Psoas muscle (tissue), 7 donors: ENCODE measurements at regions not wholly inside any gene's neighbourhood (a gene's known extent, or its start where the extent isn't known, plus 50 kb on each side); places are given as distances from the start of the nearest gene placed in this dataset.

ENCODE experiments used
- ATAC-seq, 4 donors: fragments of 200-7000 bp; cut with Tn5 transposase; one replicate each; pipeline ENCODE4 v1.9.1; 2020; ENCODE audit warnings: moderate library complexity in 3 of 4, mild to moderate bottlenecking in 2 of 4
- DNase-seq, 2 donors: peaks; one replicate each; pipeline ENCODE4 v3.0.0-alpha.2; 2020
- H3K27ac ChIP-seq: fragments of 200-600 bp; one replicate; pipeline ENCODE4 v1.8.0; 2022
- H3K27me3 ChIP-seq, 3 donors: fragments of 200-600 bp in 1 of 3; one replicate each; pipeline versions ENCODE4 v1.6.1 to v1.8.0; 2013 to 2022; ENCODE audit warnings: low read length in 2 of 3, mild to moderate bottlenecking in 2 of 3, moderate library complexity in 1 of 3; ENCODE audit not compliant: insufficient read depth in 3 of 3
- H3K36me3 ChIP-seq, 2 donors: fragments of 200-600 bp in 1 of 2; one replicate each; pipeline versions ENCODE4 v1.6.1 to v1.8.0; 2013 to 2022; ENCODE audit warnings: low read depth in 1 of 2, mild to moderate bottlenecking in 1 of 2, moderate library complexity in 1 of 2; ENCODE audit not compliant: insufficient read depth in 1 of 2
- H3K4me1 ChIP-seq: fragments of 200-600 bp; one replicate; pipeline ENCODE4 v1.8.0; 2022
- H3K4me3 ChIP-seq: fragments of 200-600 bp; one replicate; pipeline ENCODE4 v1.8.0; 2022; ENCODE audit warnings: mild to moderate bottlenecking
- H3K9me3 ChIP-seq: fragments of 200-600 bp; one replicate; pipeline ENCODE4 v1.8.0; 2022
- CTCF ChIP-seq: fragments of 200-600 bp; IDR thresholded peaks from one replicate; pipeline ENCODE4 v1.8.0; 2022; ENCODE audit warnings: antibody characterized with exemption
- WGBS, 3 donors: extraction: QIAGEN DNeasy Blood & Tissue Kit; methylation state at CpG; one replicate each; pipeline versions ENCODE4 v1.1.6 to v1.1.7; 2013; 5-methylcytosine and 5-hydroxymethylcytosine counted together
- intact Hi-C, 2 donors: fragments of 100-400 bp; cut with DNase I; formaldehyde crosslinking; loops; one replicate each; pipeline versions ENCODE4 v1.11.0 to v1.14.2; 2022
- donor health status: healthy with polysubstance abuse.
- donor health status: DM: no; HTN: no; CAD: no; lungs with moderate emphysema.
- donor health status: Bipolar disorder and iron deficiency.
- donor health status: healthy.
- donor health status: DM: yes; HTN: yes; CAD: no.
- donor health status: DM: no; HTN: no; CAD: no.
- donor health status: DM: yes; HTN: yes; CAD: no.

DNA sequence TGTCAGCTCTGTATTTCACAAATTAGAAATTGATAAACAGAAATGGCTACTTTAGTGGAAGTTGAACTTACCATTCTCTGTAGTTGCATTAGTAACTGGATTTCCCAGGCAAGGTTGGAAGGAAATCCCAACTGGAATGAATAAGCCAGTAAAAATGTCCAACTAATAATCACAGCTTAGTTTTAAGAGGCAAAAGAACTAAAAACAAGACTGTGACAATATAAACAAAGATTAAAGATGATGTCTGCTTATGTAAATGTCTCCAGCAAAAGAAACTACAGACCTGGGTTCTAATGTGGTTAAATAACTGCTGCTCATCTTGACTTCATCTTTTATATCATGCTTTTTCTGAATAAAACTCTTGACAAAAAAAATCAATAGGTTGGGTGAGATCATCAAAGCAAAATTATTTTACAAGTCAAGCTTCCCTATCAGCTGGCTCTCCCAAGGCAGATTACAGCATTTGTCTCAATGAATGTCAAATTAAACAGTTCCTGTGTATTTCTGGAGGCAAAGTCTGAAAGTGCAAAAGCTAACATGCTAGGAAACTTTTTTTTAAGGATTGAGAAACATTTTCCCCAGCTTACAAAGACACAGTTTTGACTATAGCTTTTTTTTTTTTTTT is 62.3 kb upstream of the HMHB1 start:
- intact Hi-C loops = no loop called here
- no peak for ATAC-seq

GRCh38 chr5:143748516-143748915 is 63.4 kb upstream of the HMHB1 start:
- H3K27me3 ChIP-seq = no peaks in the 10 kb centered on the region
- no peaks in the 10 kb centered on the region for H3K36me3 ChIP-seq
- TF ChIP-seq CTCF = no peak
- intact Hi-C loops = no loop called here
- WGBS, 3 donors = 50 to 64% (median 59%) methylated on average over 1 of the region's 1 CpG
- no peak overlapping the region for H3K4me3 ChIP-seq
- no peaks in the 10 kb centered on the region for H3K9me3 ChIP-seq
- H3K27ac ChIP-seq = no peak overlapping the region
- no peaks in the 10 kb centered on the region for H3K4me1 ChIP-seq
- DNase-seq (no peak), ATAC-seq (no peak)

More for the DNA sequence above, 62.3 kb upstream of the HMHB1 start:
- no peak for TF ChIP-seq CTCF
- Histone ChIP-seq H3K27me3 (no peaks in the 10 kb centered on the region), H3K36me3 (no peaks in the 10 kb centered on the region), H3K4me3 (no peak overlapping the region), H3K9me3 (no peaks in the 10 kb centered on the region), H3K27ac (no peak overlapping the region), H3K4me1 (no peaks in the 10 kb centered on the region)
- no peak for DNase-seq

DNA sequence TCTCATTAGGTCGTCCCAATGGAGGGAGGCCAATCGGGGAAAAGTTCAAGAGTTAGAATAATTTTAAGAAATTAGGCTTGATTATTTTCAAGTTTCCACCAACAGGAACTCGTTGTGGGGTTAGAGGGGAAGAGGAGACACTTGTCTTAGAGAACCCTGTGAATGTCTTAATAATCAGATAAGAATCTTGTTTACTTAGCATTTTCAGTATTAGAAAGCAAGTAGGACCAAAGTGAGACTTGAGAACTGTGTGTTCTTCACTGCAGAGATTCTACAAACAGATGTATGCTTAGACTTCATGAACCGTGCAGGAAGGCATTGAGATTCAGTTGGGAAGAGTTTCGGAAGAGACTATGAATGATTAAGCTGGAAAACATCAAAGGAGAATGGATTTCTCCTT is 69.0 kb upstream of the HMHB1 start:
- Histone ChIP-seq H3K4me3 (no peak overlapping the region), H3K27me3 (no peaks in the 10 kb centered on the region), H3K36me3 (no peaks in the 10 kb centered on the region), H3K4me1 (no peaks in the 10 kb centered on the region), H3K27ac (no peak overlapping the region), H3K9me3 (no peaks in the 10 kb centered on the region)
- ATAC-seq (no peak), DNase-seq (no peak)
- intact Hi-C loops = no loop called here
- WGBS, 3 donors = 79 to 87% (median 81%) methylated on average over 5 of the region's 5 CpGs
- no peak for TF ChIP-seq CTCF

DNA sequence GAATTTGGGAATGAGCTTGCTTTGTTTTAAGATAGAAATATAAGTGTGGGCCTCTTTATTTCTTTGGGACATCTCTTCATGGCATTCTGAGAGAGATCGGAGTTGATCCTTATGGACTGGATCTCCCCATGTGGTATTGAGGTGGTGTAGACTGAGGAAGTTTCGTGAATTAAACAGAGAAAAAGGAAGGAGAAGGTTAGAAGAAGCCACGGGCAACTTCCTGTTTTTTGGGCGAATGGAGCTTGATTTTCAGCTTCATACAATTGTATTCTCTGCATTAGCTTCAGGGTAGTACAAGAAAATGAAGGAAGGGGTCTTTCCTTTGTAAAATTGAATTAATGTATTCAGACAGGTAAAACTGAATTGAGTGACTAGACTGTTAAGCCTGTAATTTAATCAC is 70.5 kb upstream of the HMHB1 start:
- H3K27ac ChIP-seq = no peak overlapping the region
- DNase-seq (no peak), ATAC-seq (no peak)
- no peak overlapping the region for H3K4me3 ChIP-seq
- no peak for TF ChIP-seq CTCF
- no peaks in the 10 kb centered on the region for H3K9me3 ChIP-seq
- H3K36me3 ChIP-seq = no peaks in the 10 kb centered on the region
- WGBS, 3 donors = 61 to 81% (median 78%) methylated on average over 4 of the region's 4 CpGs
- H3K27me3 ChIP-seq = no peaks in the 10 kb centered on the region
- no peaks in the 10 kb centered on the region for H3K4me1 ChIP-seq
- intact Hi-C loops = no loop called here

- Histone ChIP-seq H3K27ac (no peak overlapping the region), H3K4me3 (no peak overlapping the region), H3K9me3 (no peaks in the 10 kb centered on the region), H3K36me3 (no peaks in the 10 kb centered on the region), H3K27me3 (no peaks in the 10 kb centered on the region), H3K4me1 (no peaks in the 10 kb centered on the region)
- DNase-seq (no peak), ATAC-seq (no peak)
- no peak for TF ChIP-seq CTCF
- WGBS, 3 donors = 82 to 90% (median 90%) methylated on average over 1 of the region's 1 CpG
- intact Hi-C loops = no loop called here
Observed at GRCh38 chr5:143740956-143741355, 71.0 kb upstream of the HMHB1 start.
